HT1080 (cell line): ENCODE measurements at regions not wholly inside any gene's neighbourhood (a gene's known extent, or its start where the extent isn't known, plus 50 kb on each side); places are given as distances from the start of the nearest gene placed in this dataset.

Source experiments
- DNase-seq: peaks from one replicate; pipeline ENCODE4 v3.0.0-alpha.2; 2015; ENCODE audit warnings: low read depth

DNA sequence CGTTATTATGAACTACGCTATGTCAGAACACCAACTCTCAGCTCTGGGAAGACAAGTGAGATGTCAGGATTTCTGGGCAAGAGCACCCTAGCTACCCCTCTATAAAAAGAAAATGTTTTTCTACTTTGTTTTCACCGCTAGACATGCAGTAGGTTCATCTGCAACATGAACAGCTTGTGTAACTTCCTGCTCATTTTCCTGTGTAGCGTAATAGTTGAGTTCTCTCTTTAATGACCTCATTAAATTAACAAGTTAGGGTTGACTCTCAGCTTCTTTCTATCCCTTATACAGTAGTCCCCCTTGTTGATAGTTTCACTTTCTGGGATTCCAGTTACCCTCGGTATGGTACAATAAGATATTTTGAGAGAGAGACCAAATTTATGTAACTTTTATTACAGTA, 329.4 kb upstream of the ZNF32 start:
- DNase-seq: no peak

DNA sequence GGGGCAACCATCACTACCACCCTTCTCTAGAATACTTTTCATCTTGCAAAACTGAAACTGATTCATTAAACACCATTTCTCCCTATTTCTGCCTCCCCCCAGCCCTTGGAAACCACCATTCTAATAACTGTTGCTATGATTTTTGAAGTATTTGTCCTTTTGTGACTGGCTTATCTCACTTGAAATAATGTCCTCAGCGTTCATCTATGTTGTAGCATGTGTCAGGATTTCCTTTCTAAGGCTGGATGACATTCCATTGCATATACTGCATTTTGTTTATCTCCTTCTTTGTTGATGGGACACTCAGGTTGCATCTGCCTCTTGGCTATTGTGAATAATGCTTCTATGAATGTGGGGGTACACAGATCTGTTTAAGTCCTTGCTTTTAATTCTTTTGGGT, 327.6 kb upstream of the ZNF32 start:
- DNase-seq: no peak

DNA sequence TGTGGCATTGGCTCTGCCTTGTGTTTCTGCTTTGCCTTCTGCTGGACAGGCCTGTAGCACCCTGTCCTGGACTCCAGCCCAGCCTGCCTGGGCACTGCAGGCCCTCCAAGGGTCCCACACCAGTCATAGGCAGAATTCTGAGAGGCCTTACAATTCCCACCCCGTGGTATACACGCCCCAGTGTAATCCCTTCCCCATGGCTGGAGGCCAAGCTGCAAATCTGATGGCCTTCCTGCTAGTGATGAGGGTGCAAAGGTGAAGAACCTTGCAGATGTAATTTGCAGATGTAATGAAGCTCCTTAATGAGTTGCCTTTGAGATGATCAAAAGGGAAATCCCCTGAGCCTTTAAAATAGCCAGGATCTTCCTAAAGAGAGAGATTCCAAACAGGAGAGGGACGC, 325.1 kb upstream of the ZNF32 start:
- no peak for DNase-seq

DNA sequence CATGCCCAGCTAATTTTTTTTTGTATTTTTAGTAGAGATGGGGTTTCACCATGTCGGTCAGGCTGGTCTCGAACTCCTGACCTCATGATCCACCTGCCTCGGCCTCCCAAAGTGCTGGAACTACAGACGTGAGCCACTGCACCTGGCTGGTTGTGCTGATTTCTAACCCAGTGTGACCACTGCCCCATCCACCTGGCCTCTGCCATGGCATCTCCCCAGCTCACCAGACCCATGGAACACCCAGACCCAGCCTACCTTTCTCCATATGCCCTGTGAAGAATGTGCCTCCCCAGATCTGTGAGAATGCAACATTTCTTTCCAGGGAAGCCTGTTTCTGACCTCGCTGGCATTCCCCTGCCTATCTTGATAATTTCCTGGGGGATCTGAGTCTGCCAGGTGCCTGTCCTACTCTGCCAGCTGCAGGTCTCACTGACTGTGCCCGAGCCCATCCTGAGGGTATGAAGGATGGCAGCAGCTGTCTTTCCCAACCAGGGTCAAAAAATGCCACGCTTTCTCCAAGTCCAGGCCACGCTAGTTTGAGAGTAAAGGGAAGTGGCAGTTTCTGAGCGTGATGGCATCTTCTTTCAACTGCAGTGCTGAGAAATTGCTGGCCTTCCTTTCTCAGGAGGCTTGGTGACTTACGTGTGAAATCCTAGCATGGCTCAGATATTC, 324.4 kb upstream of the ZNF32 start:
- DNase-seq: no peak

DNA sequence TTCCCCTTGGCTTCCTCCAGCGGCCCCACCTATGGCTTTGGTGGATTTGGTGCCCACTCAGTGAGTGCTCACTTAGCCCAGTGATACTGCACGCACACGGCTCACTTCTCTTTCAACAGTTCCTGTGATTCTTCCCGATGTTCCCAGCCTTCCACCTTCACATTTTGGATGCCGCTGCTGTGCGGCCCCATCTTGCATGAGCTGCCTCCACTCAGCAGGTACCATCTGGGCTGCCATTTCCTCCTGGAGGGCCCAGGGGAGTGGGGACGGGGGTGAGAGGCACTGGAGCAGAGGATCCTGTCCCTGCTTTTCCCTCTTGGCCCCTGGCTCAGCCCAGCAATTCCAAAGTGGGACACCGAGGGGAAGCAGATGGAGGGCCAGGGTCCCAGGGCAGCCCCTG, 323.3 kb upstream of the ZNF32 start:
- DNase-seq: no peak

DNA sequence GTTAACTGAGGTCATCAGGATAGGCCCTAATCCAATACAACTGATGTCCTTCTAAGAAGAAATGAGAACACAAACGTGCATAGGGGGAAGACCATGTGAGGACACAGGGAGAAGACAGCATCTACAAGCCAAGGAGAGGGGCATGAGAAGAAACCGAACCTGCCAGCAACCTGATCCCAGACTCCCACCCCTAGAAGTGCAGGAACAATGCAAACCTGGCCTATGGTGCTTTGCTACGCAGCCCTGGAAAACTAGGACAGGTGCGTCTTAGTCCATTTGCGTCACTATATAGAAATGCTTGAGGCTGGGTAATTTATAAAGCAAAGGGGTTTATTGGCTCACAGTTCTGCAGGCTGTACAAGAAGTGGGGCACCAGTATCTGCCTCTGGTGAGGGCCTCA, 322.6 kb upstream of the ZNF32 start:
- DNase-seq: no peak

DNA sequence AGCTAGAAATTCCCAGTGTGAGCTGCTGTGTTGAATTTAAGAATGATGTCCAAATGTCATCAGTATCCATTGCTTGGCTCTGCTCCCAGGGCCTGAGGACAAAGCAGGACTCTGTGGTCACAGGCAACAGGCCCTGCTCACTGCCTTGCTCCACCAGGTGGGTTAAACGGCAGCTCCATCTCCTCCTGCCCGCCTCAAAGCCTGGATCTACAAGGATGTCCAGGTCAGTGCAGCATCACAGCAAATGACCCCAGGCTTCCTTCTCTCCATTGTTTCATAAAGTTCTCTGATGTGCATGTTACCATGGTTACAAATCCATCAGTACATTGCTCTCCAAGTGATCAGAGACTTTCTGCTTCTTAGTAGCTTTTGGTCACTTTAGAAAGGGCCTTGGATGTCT, 322.0 kb upstream of the ZNF32 start:
- no peak for DNase-seq

DNA sequence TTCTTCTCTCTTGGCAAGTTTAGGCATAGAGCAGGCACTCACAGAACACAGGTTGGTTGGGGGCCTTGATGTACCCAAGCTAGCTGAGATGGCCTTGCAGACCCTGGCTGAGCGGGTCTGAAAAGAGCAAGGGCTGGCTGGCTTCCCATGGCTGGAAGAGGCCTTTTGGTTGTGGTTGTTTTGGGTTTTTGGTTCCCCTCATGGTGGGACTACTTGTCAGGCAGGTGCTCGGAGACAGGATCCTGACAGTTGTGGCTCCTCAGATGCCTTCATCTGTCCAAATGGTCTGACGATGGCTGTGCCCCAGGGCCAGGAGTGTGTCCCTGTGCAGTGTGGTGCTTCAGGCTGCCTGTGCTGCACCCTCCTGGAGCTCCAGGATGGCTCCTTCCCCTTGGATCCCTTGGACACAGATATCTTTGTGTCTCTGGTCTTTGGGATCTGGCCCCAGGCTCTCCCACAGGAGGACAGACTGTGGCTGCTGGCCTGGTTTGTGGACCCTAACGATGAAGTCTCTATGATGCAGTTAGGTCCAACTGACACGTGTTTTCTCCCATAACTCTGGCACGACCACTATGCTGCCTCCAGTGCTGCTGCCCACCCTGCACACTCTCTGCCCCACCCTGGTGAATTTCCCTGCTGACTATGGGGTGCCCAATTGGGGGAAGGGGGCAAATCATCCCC, 321.5 kb upstream of the ZNF32 start:
- DNase-seq: no peak

DNA sequence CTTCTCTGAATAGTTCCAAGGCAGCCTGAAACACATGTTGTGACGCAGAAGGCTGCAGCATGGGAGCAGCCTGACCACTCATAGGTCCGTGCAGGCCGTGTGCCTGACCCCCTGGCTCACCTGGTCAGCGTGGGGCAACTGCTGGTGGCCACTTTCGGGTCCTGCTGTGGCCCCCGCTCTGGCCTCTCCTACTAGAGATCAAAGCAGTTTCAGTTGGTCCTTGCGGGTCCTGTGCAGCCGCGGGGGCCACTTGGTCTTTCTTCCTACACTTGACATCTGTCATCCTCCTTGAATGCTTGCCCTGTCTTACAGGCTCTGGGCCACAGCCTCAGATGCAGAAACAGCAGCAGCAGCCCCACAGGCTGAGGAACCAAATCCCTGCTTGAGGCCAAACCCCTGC, 320.8 kb upstream of the ZNF32 start:
- no peak for DNase-seq

DNA sequence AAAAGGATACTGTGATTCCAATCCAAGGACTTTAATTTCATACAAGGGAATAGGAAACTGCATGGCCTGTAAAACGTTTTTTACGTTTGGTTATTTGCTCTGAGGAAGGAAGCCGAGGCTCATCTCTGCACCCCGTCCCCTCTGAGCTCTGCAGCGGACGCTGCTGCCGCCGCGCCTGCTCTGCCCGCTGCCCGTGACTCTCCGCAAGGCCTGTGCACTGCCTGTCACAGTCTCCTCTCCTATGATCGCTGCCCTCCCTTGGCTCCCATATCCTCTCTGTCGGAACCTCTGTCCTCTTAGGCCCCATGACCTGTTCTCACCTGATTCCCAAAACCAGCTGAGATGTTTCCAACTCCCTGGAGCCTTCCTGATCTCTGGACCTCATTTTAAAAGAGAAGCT, 320.3 kb upstream of the ZNF32 start:
- no peak for DNase-seq

DNA sequence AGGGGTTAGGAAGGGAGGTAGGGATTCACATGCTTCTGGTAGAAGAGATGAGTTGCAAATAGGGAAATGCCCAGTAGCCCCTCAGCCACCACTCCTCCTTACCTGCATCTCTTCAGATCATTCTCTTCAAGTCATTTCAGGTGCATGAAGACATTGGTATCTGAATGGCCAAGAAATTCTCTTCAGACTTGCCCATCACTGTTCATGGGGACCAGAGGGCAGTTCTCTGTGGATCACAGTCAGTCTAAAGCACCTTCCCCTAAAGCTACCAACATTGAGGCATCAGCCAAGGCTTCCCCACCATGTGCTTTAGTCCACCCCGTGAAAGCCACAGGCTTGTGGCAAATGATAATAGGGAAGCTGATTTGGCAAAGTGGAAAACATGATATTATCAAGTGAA, 319.4 kb upstream of the ZNF32 start:
- no peak for DNase-seq

DNA sequence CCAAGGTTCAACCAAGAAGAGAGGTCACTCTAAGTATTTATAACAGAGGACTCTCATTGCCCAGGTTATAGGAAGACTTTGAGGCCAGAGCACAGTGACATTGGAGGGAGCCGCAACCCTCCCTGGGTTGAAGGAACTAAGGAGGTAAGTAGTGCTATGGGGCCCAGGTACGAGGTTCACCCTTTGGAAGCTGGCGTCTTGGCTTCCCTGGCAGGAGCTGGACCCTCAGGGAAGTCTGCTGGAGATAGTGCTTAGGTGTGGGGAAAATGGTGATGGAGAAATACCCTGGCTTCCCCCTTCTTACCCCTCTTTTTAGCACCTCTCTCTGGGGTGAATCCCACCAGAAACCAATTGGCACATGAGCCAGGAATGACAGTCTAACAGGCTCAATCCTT, 317.9 kb upstream of the ZNF32 start:
- DNase-seq: no peak

DNA sequence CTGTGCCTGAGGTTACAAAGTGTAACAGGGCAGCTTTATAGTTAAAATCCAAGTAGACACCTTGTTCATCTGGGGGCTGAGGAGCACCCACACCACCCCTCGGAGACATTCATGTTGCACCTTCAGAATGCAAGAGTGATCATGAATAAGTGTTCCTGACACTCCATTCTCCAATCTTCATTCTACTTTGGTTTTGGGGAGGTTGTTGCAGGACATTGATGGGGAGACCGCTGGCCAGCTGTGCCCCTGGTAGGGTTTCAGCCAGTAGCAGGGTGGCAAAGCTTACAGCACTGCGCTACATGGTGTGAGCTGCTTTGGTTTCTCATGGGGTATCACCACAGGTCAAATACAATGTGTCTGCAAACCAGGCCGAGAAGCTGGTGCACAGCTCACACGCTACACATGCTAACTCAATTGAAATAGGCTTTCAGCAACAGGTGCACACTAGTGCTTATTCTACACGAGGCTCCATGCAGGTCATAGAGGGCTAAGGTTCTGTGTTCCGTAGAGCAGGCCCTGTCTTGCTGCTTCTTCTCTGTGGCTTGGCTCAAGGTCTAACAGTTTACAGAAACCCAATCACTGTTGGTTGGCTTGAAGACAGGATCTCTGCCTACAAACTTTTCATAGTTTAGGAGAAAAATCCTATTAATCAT, 317.4 kb upstream of the ZNF32 start:
- DNase-seq: no peak

DNA sequence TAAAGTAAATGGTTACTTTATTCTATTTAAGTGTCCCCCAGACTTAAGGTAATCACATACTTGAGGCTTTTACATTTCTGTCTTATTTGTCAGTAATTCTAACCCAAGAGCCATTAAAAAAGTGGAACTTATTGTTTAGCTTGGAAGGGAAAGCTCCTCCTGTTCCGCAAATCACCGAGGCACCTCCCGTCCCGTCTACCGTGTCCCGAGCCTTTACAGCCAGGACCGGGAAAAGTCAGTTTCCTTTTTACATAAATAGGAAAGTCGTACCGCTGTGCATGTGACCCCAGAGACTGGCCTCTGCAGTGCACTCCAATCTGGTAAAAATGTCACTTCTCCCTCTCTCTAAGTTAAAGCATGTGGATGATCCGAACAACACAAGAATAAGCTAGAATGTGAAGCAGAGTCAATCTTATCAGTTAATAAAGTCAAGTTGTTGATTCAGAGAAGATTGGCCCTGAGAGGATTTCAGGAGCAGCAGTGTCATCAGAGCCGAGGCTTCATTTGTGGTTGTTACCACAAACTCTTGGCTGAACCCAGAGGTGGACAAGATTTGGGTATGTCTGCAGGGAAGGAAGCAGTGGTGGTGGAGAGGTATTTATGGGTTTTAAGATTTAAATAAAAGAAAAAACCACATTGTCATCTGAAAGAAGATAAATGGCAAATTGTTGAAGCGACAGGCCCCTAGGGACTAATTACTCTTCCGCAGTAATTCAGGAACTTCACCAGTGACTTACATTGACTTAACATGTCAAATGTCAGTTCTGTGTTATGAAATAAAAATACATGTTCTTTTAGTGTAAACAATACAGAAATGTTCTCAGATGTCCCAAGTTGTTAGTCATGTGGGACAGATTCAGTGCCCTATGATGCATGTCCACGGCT, 316.6 kb upstream of the ZNF32 start:
- no peak for DNase-seq

DNA sequence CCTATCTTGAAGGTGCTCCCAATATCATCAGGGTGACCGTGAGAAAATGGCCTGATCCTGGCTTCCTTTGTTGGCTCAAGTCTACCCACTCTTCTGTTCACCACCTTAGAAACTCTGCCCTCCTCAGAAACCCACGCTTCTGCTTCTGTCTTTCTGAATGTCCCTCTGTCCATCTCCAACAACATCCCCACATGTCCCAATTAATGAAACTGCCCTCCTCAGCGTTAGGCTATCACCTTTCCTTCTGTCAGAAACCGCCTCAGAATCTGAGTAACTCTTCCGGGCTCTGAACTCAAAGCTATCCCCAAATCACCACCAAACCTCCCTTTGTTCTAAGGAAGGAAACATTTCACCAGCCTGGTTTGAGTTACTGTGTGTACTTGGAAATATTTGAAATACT, 315.8 kb upstream of the ZNF32 start:
- no peak for DNase-seq

DNA sequence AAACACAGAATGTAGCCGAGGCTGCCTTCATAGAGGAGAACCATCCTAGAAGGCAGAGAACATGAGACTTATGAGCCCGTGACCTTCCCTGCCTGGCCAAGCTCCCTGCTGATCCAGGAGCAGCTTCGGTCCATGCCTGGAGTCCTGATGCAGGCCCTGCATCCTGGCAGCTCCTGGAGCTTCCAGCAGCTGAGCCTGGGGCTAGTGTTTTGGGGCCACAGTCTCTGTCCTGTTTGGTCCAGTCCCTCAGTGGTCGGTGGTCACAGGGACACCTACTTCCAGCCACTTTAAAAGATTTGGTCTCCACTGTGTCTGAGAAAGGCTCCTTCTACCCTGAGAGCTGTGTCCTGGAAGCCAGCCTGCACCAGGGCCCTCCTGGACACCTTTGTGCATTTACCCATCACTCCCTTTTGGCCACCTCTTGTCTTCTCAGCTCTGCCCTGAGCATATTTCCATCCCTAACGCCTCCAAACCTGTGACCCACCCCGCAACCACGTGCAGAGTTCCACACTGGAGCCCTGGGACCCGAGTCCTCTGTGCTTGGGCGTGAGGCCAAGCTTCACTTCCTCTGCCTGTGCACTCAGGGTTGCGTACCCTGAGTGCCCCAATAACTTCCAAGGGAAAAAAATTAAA, 315.2 kb upstream of the ZNF32 start:
- DNase-seq: no peak

DNA sequence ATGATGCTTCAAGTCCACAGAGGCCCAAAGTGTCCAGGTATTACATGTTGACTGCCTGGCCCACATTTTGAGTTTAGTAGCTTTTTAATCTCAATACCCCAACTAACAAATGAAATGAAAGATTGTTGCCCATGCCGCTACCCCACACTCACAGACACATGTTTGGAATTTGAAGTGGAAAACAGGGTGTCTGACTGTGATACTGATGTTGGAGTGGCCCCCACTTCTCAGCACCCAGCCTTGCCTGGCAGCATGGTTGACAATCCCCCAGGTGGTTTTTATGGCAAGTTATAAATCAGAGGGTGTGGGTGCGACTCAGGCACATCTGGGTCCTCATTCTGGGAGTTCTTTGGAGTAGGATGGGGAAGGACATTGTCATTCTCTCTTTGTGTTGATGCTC, 314.7 kb upstream of the ZNF32 start:
- DNase-seq: no peak

DNA sequence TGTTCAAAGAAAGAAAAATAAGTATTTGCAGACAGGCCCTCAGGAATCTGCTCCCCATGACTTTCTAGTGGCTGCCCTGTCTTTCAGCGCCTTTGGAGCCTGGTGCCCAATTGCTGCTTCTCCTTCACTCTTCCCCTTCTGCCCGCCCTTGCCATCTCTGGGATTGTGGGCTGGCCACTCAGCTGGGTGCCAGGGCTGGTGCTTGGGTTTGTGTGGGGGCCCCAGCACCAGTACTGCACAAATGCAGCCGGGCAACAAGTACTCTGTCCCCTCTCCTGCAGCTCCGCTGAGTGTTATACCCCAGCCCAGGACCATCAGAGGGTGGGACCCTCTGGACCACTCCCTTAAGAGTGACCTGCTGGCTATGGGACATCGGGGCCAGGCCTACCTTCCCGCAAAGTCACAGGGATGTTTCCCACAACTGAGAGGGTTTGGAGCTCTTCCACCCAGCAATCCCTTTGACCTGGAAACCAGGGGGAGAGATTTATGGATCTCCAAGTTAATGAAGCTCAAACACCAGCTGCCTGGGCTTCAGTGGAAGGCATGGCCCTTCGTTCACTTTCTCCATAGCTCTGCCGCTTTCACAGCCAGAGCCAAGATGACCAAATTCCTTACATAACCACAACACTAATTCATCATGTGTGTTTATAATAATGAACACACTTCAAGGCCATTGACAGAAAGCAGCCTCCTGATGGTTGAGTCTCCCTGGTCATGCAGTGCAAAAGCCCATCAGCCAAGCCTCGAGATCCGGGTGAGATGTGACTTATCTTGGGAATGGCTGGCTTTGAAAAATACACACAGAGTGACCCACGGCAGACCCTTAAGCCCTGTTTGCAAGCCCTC, 313.9 kb upstream of the ZNF32 start:
- no peak for DNase-seq

DNA sequence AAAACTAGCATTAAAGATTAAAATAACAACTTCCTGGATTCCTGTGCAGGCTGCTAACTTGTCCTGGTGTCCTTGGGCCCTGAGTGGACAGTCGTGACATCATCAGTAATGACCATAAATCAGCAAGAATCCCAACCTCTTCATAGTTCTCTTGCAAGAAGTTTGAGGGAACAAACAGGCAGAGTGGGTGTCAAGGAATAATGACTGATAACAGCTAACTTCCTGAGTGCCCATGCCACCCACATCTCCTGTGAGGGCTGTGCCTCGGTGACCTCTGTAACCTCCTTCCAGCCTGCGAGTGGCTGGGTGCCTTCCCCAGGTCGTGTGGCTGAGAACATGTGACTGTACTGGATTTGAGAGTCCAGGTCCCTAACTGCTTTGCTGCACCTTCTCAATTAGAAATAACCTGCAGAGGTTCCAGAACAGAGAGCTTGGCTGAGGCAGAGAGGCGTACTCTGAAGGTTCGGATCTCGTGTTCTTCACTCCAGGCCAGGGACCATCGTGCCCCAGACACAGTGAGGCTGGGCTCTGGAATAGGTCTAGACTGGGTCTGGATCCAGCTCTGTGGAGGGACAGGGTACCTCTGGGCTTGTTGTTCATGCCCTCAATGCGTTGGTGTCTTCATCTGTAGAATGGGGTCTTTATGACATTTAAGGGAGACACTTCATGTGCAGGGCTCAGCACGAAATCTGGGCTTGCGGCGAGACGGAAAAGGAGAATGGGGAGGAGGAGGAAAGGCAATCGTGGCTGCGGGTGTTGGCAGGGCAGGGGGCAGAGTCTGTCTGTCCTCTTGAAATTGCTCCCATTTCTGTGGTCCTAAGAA, 313.1 kb upstream of the ZNF32 start:
- DNase-seq: no peak

DNA sequence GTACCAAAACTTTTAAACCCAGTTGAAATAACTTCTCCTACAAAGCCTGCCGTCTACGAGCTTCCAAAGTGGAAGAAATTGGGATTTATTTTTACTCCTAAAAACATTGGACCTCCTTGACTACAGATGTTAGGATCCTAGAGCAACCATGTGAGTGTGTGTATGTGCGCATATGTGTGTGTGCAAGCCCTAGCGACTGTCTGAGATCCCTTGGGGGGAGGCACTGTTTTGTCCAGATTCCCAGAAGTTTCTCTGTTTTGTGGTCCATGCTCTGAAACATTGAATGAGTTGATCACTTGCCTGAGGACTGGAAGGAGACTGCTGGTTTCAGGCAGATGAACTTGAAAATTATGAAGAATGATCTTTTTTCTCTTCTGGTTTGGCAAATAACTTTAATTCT, 312.3 kb upstream of the ZNF32 start:
- DNase-seq: no peak
